Osteoblast (primary cell): ENCODE measurements at regions not wholly inside any gene's neighbourhood (a gene's known extent, or its start where the extent isn't known, plus 50 kb on each side); places are given as distances from the start of the nearest gene placed in this dataset.
A peak's percentile ranks its signal among the peaks of the same experiment; 100 is the strongest.

ENCODE experiments used
- DNase-seq: peaks from one replicate; pipeline ENCODE4 v3.0.0; 2011; ENCODE audit warnings: low spot score, mixed read lengths; ENCODE audit not compliant: insufficient read length; ENCODE audit errors: missing footprints
- H2AFZ ChIP-seq: 2 replicates; pipeline ENCODE4 v1.6.0; 2011; ENCODE audit warnings: mild to moderate bottlenecking, low read length
- H3K27ac ChIP-seq: 2 replicates; pipeline ENCODE4 v1.5.1; 2011; ENCODE audit warnings: mild to moderate bottlenecking, low read depth, low read length, moderate library complexity
- H3K27me3 ChIP-seq: 2 replicates; pipeline ENCODE4 v1.6.0; 2012; ENCODE audit warnings: mild to moderate bottlenecking, control low read depth, inconsistent platforms, low read length, moderate library complexity; ENCODE audit not compliant: insufficient read depth
- H3K36me3 ChIP-seq: 2 replicates; pipeline ENCODE4 v1.5.1; 2011; ENCODE audit warnings: mild to moderate bottlenecking, low read length, control low read depth, moderate library complexity; ENCODE audit not compliant: insufficient read depth
- H3K4me1 ChIP-seq: 2 replicates; pipeline ENCODE4 v1.5.1; 2011; ENCODE audit warnings: mild to moderate bottlenecking, low read length, control low read depth, moderate library complexity; ENCODE audit not compliant: insufficient read depth
- H3K4me2 ChIP-seq: 2 replicates; pipeline ENCODE4 v1.6.0; 2011; ENCODE audit warnings: mild to moderate bottlenecking, low read length; ENCODE audit not compliant: insufficient read depth
- H3K4me3 ChIP-seq: fragments of 200-600 bp; sonication (generic); 3 replicates; pipeline ENCODE4 v1.5.1; 2012; ENCODE audit warnings: mild to moderate bottlenecking, low read length, inconsistent platforms; ENCODE audit not compliant: insufficient read depth
- H3K79me2 ChIP-seq: 2 replicates; pipeline ENCODE4 v1.6.0; 2012; ENCODE audit warnings: mild to moderate bottlenecking, low read length, control low read depth, inconsistent platforms; ENCODE audit not compliant: insufficient read depth
- H3K9me3 ChIP-seq: 2 replicates; pipeline ENCODE4 v1.5.1; 2011; ENCODE audit warnings: low read depth, low read length, control low read depth
- H4K20me1 ChIP-seq: 2 replicates; pipeline ENCODE4 v1.6.0; 2012; ENCODE audit warnings: mild to moderate bottlenecking, low read length, control low read depth; ENCODE audit not compliant: insufficient read depth
- TF ChIP-seq, protein P1 (sequence below): IDR thresholded peaks from 2 replicates; pipeline ENCODE4 v1.5.1; 2011; ENCODE audit warnings: mild to moderate bottlenecking, low read depth, low read length, moderate library complexity; ENCODE audit errors: extremely low read depth

- TF ChIP-seq, protein P1, sequence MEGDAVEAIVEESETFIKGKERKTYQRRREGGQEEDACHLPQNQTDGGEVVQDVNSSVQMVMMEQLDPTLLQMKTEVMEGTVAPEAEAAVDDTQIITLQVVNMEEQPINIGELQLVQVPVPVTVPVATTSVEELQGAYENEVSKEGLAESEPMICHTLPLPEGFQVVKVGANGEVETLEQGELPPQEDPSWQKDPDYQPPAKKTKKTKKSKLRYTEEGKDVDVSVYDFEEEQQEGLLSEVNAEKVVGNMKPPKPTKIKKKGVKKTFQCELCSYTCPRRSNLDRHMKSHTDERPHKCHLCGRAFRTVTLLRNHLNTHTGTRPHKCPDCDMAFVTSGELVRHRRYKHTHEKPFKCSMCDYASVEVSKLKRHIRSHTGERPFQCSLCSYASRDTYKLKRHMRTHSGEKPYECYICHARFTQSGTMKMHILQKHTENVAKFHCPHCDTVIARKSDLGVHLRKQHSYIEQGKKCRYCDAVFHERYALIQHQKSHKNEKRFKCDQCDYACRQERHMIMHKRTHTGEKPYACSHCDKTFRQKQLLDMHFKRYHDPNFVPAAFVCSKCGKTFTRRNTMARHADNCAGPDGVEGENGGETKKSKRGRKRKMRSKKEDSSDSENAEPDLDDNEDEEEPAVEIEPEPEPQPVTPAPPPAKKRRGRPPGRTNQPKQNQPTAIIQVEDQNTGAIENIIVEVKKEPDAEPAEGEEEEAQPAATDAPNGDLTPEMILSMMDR = peak; percentile 33
- Histone ChIP-seq H3K9me3 (no peaks in the 10 kb centered on the region), H3K27me3 (no peaks in the 10 kb centered on the region), H3K4me3 (no peak overlapping the region), H3K27ac (no peak overlapping the region), H3K4me1 (no peaks in the 10 kb centered on the region), H4K20me1 (no peaks in the 10 kb centered on the region), H3K36me3 (no peaks in the 10 kb centered on the region), H3K4me2 (no peak overlapping the region), H2AFZ (no peak overlapping the region), H3K79me2 (no peaks in the 10 kb centered on the region)
- peak; percentile 32 for DNase-seq
Observed at GRCh38 chr7:96596120-96596826, 113.4 kb downstream of the SEM1 start.

DNA sequence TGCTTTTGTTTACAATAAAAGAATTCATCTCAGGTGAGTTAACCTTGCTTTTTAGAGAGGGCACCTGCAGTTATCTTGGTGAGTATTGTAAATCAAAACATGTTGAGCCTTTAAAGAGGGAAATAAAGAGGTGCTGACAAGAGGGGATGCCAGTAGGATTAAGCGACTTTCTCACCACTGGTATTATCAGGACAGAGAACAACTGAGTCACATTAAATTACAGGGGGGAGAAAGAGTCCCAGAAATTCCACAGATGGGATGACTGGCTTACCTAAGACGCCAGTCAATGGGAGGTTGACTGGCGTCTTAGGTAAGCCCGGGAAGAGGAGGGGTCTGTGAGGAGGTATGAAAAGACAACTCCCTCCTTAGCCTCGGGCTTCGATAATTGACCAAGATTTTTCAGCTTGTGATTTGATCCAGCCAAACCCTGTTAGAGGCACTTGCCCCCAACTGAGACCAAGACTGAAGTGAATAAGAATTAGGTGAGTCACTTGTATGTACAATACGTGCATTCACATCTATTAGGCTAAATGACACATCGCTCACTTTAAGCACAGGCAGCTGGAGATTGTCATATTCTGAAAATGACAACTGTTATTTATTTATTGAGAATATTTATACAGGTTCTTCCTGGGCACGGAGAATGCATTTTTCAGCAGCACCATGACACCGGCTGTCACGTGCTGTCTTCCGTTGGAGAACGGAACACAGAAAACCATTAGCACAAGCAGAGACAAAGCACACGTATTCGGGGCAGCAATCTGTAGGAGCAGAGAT lies 117.6 kb downstream of the SEM1 start:
- Histone ChIP-seq H4K20me1 (no peaks in the 10 kb centered on the region), H3K4me3 (no peak overlapping the region), H3K4me2 (no peak overlapping the region), H3K9me3 (no peaks in the 10 kb centered on the region), H3K27me3 (no peaks in the 10 kb centered on the region), H3K27ac (no peak overlapping the region), H3K79me2 (no peaks in the 10 kb centered on the region), H3K36me3 (no peaks in the 10 kb centered on the region), H3K4me1 (no peaks in the 10 kb centered on the region), H2AFZ (no peak overlapping the region)
- TF ChIP-seq, protein P1 = no peak
- DNase-seq = no peak

GRCh38 chr7:96591159-96591899 lies 118.3 kb downstream of the SEM1 start:
- no peak for DNase-seq
- TF ChIP-seq, protein P1 = no peak
- Histone ChIP-seq H2AFZ (no peak overlapping the region), H3K4me1 (no peaks in the 10 kb centered on the region), H3K9me3 (no peaks in the 10 kb centered on the region), H3K27ac (no peak overlapping the region), H3K27me3 (no peaks in the 10 kb centered on the region), H3K4me3 (no peak overlapping the region), H3K4me2 (no peak overlapping the region), H3K36me3 (no peaks in the 10 kb centered on the region), H3K79me2 (no peaks in the 10 kb centered on the region), H4K20me1 (no peaks in the 10 kb centered on the region)

GRCh38 chr7:96589038-96589437 lies 120.6 kb downstream of the SEM1 start:
- Histone ChIP-seq H3K27me3 (no peaks in the 10 kb centered on the region), H4K20me1 (no peaks in the 10 kb centered on the region), H3K4me1 (no peaks in the 10 kb centered on the region), H3K4me3 (no peak overlapping the region), H3K36me3 (no peaks in the 10 kb centered on the region), H3K79me2 (no peaks in the 10 kb centered on the region), H3K4me2 (no peak overlapping the region), H3K9me3 (no peaks in the 10 kb centered on the region), H3K27ac (no peak overlapping the region), H2AFZ (no peak overlapping the region)
- TF ChIP-seq, protein P1 = no peak
- no peak for DNase-seq
